ENCODE measurements at regions not wholly inside any gene's neighbourhood (a gene's known extent, or its start where the extent isn't known, plus 50 kb on each side); places are given as distances from the start of the nearest gene placed in this dataset.

DNA sequence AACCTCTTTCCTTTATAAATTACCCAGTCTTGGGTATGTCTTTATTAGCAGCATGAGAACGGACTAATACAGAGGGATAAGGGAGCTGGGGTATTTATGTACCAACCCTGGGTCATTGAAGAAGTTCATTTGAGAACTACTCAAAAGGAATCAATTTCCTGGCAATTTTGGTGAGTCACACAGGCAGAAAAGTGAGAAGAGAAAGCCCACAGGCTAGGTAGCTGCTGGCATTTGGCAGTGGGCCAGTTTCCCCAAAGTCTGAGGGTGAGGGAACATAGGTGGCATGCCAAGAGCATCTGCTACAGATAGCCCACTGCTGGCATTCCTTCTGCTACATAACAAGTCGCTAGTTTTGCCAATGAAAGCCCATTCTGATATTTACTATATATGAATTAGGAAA is 411.2 kb downstream of the MID1IP1 start:
- no peaks in the 10 kb centered on the region for H3K4me1 ChIP-seq (ENCODE audit: control insufficient read depth, insufficient read depth, low read length, poor library complexity, severe bottlenecking)
- H3K9me3 ChIP-seq (ENCODE audit: control insufficient read depth, low read length), result no peaks in the 10 kb centered on the region
- H3K27ac ChIP-seq (ENCODE audit: low read depth, low read length, severe bottlenecking), result no peak overlapping the region
- WGBS, 2 experiments (ENCODE audit: insufficient coverage in 2 of 2), result no CpG with 5 or more reads among the region's 2 CpGs
- H3K4me3 ChIP-seq (ENCODE audit: extremely low read depth, insufficient read depth, low read length, poor library complexity, severe bottlenecking), result no peak overlapping the region
- no peaks in the 10 kb centered on the region for H3K36me3 ChIP-seq (ENCODE audit: control insufficient read depth, insufficient read depth, low read length)

DNA sequence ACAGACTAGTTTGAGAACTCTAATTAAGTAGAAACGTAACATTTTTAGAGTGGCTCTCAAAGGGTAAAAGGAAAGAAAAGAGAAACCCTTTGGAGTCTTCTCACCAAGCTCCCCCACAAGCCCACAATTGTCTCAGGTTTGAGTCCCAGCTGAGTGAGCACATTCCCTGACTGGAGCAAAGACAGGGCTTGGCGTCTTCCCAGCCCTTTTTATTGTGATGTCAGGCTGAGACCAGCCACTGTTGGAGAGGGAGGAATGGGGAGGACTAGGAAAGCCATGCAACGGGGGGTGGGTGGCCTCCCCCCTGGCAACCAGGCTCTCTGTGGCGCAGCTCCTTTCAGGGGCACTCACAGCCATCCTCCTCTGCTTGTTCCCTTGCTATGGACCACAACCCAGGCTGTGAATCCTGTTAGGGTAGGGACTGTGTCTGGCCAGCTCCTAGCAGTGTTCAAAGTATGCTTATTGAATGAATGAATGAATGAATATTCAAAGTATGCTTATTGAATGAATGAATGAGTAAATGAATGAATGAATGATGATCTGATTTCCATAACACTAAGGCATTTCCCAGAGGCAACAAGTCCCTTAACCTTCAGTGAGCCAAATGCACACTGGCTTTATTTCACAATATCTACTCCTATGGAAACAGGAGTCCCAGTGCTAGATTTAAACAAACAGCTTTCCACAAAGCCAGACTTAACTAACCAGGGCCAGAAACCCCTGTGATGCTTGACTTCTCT is 413.3 kb downstream of the MID1IP1 start:
- no CpG with 5 or more reads among the region's 4 CpGs for WGBS, 2 experiments (ENCODE audit: insufficient coverage in 2 of 2)
- Histone ChIP-seq H3K4me1 (ENCODE audit: control insufficient read depth, insufficient read depth, low read length, poor library complexity, severe bottlenecking) (no peaks in the 10 kb centered on the region), H3K9me3 (ENCODE audit: control insufficient read depth, low read length) (no peaks in the 10 kb centered on the region), H3K36me3 (ENCODE audit: control insufficient read depth, insufficient read depth, low read length) (no peaks in the 10 kb centered on the region), H3K4me3 (ENCODE audit: extremely low read depth, insufficient read depth, low read length, poor library complexity, severe bottlenecking) (no peak overlapping the region), H3K27ac (ENCODE audit: low read depth, low read length, severe bottlenecking) (no peak overlapping the region)

GRCh38 chrX:39220952-39221351 is 419.7 kb downstream of the MID1IP1 start:
- no peaks in the 10 kb centered on the region for H3K36me3 ChIP-seq (ENCODE audit: control insufficient read depth, insufficient read depth, low read length)
- H3K4me1 ChIP-seq (ENCODE audit: control insufficient read depth, insufficient read depth, low read length, poor library complexity, severe bottlenecking), result no peaks in the 10 kb centered on the region
- WGBS, 2 experiments (ENCODE audit: insufficient coverage in 2 of 2), result no CpG with 5 or more reads among the region's 1 CpG
- H3K9me3 ChIP-seq (ENCODE audit: control insufficient read depth, low read length), result no peaks in the 10 kb centered on the region
- H3K4me3 ChIP-seq (ENCODE audit: extremely low read depth, insufficient read depth, low read length, poor library complexity, severe bottlenecking), result no peak overlapping the region
- no peak overlapping the region for H3K27ac ChIP-seq (ENCODE audit: low read depth, low read length, severe bottlenecking)

DNA sequence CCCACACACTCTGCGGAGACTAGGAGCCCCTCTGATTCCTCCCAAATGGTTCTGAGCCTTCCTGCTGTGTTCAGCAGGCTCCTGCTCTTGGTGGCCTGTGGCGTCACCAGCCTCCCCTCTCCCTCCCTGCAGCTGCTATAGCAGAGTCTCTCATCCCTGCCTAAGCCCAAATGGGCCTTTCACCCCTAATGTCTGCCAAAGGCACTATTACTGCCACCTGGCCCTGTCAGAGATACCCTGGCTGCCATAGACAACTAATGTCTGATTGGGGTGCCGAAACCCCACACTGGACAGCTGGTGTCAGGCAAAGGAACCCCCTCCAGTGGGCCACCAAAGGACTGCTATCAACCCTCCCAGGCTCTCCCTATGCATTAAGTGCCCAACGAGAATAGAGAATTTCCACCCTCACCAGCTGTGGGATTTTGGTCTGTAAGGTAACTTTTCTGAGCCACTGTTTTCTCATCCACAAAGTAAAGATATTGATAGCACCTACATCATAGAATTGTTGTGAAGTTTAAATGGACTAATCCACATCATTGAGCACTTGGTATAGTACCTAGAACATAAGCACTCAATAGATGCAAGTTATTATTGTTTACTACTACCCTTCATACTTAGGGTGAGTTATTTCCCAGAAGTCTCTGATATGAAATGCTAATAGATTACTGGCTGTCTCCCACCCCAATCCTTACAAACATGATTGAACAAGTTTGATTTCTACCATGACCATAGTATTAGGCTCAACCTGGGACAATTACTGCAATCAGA is 421.3 kb downstream of the MID1IP1 start:
- no peaks in the 10 kb centered on the region for H3K4me1 ChIP-seq (ENCODE audit: control insufficient read depth, insufficient read depth, low read length, poor library complexity, severe bottlenecking)
- 80% methylated on average over 1 of the region's 4 CpGs; no CpG with 5 or more reads in 1 of the 2 experiments for WGBS, 2 experiments (ENCODE audit: insufficient coverage in 2 of 2)
- no peaks in the 10 kb centered on the region for H3K36me3 ChIP-seq (ENCODE audit: control insufficient read depth, insufficient read depth, low read length)

GRCh38 chrX:39226251-39226650 is 425.0 kb downstream of the MID1IP1 start:
- H3K36me3 ChIP-seq (ENCODE audit: control insufficient read depth, insufficient read depth, low read length), result no peaks in the 10 kb centered on the region
- WGBS, 2 experiments (ENCODE audit: insufficient coverage in 2 of 2), result 93% methylated on average over 2 of the region's 6 CpGs; no CpG with 5 or more reads in 1 of the 2 experiments

More for the DNA sequence above, 421.3 kb downstream of the MID1IP1 start:
- Histone ChIP-seq H3K4me3 (ENCODE audit: extremely low read depth, insufficient read depth, low read length, poor library complexity, severe bottlenecking) (no peak overlapping the region), H3K27ac (ENCODE audit: low read depth, low read length, severe bottlenecking) (no peak overlapping the region), H3K9me3 (ENCODE audit: control insufficient read depth, low read length) (no peaks in the 10 kb centered on the region)

DNA sequence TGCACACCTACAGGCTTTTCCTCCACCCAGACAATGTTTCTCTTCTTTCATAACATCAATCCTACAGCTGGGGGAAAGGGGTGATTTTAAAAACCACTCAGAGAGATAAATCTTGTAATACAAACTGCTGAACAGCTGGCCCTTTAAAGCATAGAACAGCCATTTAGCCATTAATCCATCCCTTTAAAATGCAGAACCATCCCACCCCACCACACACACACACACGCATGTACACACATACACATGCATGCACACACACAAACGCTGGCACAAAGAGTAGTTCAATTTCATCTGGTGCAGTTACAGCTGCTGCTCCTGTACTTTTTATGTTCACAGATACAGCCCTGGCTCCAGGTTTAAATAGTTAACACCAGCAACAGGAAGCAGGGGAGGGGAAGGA is 426.1 kb downstream of the MID1IP1 start:
- Histone ChIP-seq H3K4me3 (ENCODE audit: extremely low read depth, insufficient read depth, low read length, poor library complexity, severe bottlenecking) (no peak overlapping the region), H3K9me3 (ENCODE audit: control insufficient read depth, low read length) (no peaks in the 10 kb centered on the region), H3K4me1 (ENCODE audit: control insufficient read depth, insufficient read depth, low read length, poor library complexity, severe bottlenecking) (no peaks in the 10 kb centered on the region), H3K27ac (ENCODE audit: low read depth, low read length, severe bottlenecking) (no peak overlapping the region), H3K36me3 (ENCODE audit: control insufficient read depth, insufficient read depth, low read length) (no peaks in the 10 kb centered on the region)
- WGBS, 2 experiments (ENCODE audit: insufficient coverage in 2 of 2), result no CpG with 5 or more reads among the region's 2 CpGs

More at GRCh38 chrX:39226251-39226650, 425.0 kb downstream of the MID1IP1 start:
- Histone ChIP-seq H3K4me3 (ENCODE audit: extremely low read depth, insufficient read depth, low read length, poor library complexity, severe bottlenecking) (no peak overlapping the region), H3K27ac (ENCODE audit: low read depth, low read length, severe bottlenecking) (no peak overlapping the region), H3K9me3 (ENCODE audit: control insufficient read depth, low read length) (no peaks in the 10 kb centered on the region), H3K4me1 (ENCODE audit: control insufficient read depth, insufficient read depth, low read length, poor library complexity, severe bottlenecking) (no peaks in the 10 kb centered on the region)

DNA sequence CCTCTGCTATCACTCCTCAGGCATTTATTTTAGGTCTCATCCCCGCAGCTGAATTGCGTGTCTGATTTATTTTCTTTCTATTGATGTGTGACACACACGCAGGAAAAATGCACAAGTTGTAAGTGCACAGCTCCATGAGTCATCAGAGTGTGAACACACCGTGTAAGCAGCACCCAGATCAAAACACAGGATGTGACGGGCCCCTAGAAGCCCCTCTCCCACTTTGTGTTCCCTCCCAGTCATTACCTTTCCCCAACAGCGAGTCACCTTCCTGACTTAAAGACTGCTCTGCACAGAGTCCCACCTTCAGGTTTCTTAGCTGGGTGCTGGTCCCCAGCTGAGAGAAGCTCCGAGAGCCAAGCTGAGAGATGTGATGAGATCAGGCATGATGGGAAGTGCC is 436.7 kb downstream of the MID1IP1 start:
- Histone ChIP-seq H3K4me1 (ENCODE audit: control insufficient read depth, insufficient read depth, low read length, poor library complexity, severe bottlenecking) (no peaks in the 10 kb centered on the region), H3K4me3 (ENCODE audit: extremely low read depth, insufficient read depth, low read length, poor library complexity, severe bottlenecking) (no peak overlapping the region), H3K27ac (ENCODE audit: low read depth, low read length, severe bottlenecking) (no peak overlapping the region), H3K36me3 (ENCODE audit: control insufficient read depth, insufficient read depth, low read length) (no peaks in the 10 kb centered on the region), H3K9me3 (ENCODE audit: control insufficient read depth, low read length) (no peaks in the 10 kb centered on the region)
- 93 to 100% methylated on average over 3 to 4 of the region's 7 CpGs for WGBS, 2 experiments (ENCODE audit: insufficient coverage in 2 of 2)

DNA sequence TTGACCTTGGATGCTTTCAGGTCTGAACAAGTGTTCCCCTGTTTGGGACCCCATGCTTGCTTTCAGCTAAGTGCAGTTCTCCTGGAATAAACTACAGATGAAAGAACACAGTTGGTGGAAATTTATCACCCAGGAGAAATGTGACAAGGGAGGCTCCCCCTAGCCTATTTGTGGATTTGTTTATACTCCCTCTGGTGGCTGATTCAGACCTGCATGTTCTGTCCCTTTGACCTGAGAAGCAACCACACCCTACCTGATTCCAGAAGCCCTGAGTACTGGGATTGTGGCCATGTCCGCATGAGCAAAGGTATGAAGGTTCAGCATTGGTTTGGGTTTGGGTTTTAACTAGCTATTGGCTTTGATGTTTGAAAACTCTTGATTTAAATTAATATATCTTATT is 440.9 kb downstream of the MID1IP1 start:
- WGBS, 2 experiments (ENCODE audit: insufficient coverage in 2 of 2), result no CpG with 5 or more reads among the region's 1 CpG
- no peak overlapping the region for H3K27ac ChIP-seq (ENCODE audit: low read depth, low read length, severe bottlenecking)
- no peaks in the 10 kb centered on the region for H3K4me1 ChIP-seq (ENCODE audit: control insufficient read depth, insufficient read depth, low read length, poor library complexity, severe bottlenecking)

DNA sequence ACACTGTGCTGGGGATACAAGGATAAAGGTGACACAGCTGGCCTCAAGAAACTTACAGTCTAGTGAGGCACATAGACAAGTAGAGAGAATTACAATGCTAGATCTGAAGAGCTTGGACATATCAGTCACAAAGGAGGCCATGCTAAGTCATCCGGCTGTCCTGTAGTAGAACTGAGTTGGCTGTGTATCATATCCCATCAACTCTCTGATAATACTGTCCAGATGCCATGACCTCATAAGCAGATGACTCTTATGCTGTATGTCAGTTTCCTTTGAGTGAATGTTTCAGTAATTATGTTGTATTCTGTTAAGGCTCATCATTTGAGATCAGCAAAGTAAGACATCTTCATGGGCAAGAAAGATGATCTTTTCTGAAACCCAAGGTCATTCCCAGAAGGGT is 442.9 kb downstream of the MID1IP1 start:
- H3K36me3 ChIP-seq (ENCODE audit: control insufficient read depth, insufficient read depth, low read length), result no peaks in the 10 kb centered on the region
- no peak overlapping the region for H3K4me3 ChIP-seq (ENCODE audit: extremely low read depth, insufficient read depth, low read length, poor library complexity, severe bottlenecking)
- no peak overlapping the region for H3K27ac ChIP-seq (ENCODE audit: low read depth, low read length, severe bottlenecking)
- no peaks in the 10 kb centered on the region for H3K4me1 ChIP-seq (ENCODE audit: control insufficient read depth, insufficient read depth, low read length, poor library complexity, severe bottlenecking)
- no peaks in the 10 kb centered on the region for H3K9me3 ChIP-seq (ENCODE audit: control insufficient read depth, low read length)
- WGBS, 2 experiments (ENCODE audit: insufficient coverage in 2 of 2), result no CpG with 5 or more reads among the region's 1 CpG

More for the DNA sequence above, 440.9 kb downstream of the MID1IP1 start:
- H3K4me3 ChIP-seq (ENCODE audit: extremely low read depth, insufficient read depth, low read length, poor library complexity, severe bottlenecking), result no peak overlapping the region
- no peaks in the 10 kb centered on the region for H3K9me3 ChIP-seq (ENCODE audit: control insufficient read depth, low read length)
- H3K36me3 ChIP-seq (ENCODE audit: control insufficient read depth, insufficient read depth, low read length), result no peaks in the 10 kb centered on the region

GRCh38 chrX:39245024-39245423 is 443.8 kb downstream of the MID1IP1 start:
- Histone ChIP-seq H3K4me1 (ENCODE audit: control insufficient read depth, insufficient read depth, low read length, poor library complexity, severe bottlenecking) (no peaks in the 10 kb centered on the region), H3K27ac (ENCODE audit: low read depth, low read length, severe bottlenecking) (no peak overlapping the region), H3K4me3 (ENCODE audit: extremely low read depth, insufficient read depth, low read length, poor library complexity, severe bottlenecking) (no peak overlapping the region), H3K36me3 (ENCODE audit: control insufficient read depth, insufficient read depth, low read length) (no peaks in the 10 kb centered on the region), H3K9me3 (ENCODE audit: control insufficient read depth, low read length) (no peaks in the 10 kb centered on the region)
- WGBS, 2 experiments (ENCODE audit: insufficient coverage in 2 of 2), result no CpG with 5 or more reads among the region's 2 CpGs

- Histone ChIP-seq H3K4me1 (ENCODE audit: control insufficient read depth, insufficient read depth, low read length, poor library complexity, severe bottlenecking) (no peaks in the 10 kb centered on the region), H3K27ac (ENCODE audit: low read depth, low read length, severe bottlenecking) (no peak overlapping the region), H3K9me3 (ENCODE audit: control insufficient read depth, low read length) (no peaks in the 10 kb centered on the region), H3K36me3 (ENCODE audit: control insufficient read depth, insufficient read depth, low read length) (no peaks in the 10 kb centered on the region), H3K4me3 (ENCODE audit: extremely low read depth, insufficient read depth, low read length, poor library complexity, severe bottlenecking) (no peak overlapping the region)
- WGBS, 2 experiments (ENCODE audit: insufficient coverage in 2 of 2), result 100% methylated on average over 1 of the region's 5 CpGs; no CpG with 5 or more reads in 1 of the 2 experiments
These were observed 446.3 kb downstream of the MID1IP1 start for GRCh38 chrX:39247536-39247935.

All from mesodermal cell (in vitro differentiated cells).